DOHH2 (cell line): ENCODE measurements at regions not wholly inside any gene's neighbourhood (a gene's known extent, or its start where the extent isn't known, plus 50 kb on each side); places are given as distances from the start of the nearest gene placed in this dataset.

Source experiments
- H3F3A ChIP-seq: fragments of 200-600 bp; sonication (generic), shearing (Covaris generic); 2 replicates; pipeline ENCODE4 v1.6.0; 2016; ENCODE audit warnings: antibody characterized with exemption, mild to moderate bottlenecking; ENCODE audit not compliant: control insufficient read depth, insufficient read depth
- H3K27ac ChIP-seq: fragments of 200-600 bp; sonication (generic); 2 replicates; pipeline ENCODE4 v1.5.1; 2014; ENCODE audit warnings: low read depth, mild to moderate bottlenecking, low read length, moderate library complexity
- H3K27me3 ChIP-seq: fragments of 200-600 bp; sonication (generic); 2 replicates; pipeline ENCODE4 v1.6.1; 2014; ENCODE audit warnings: mild to moderate bottlenecking, low read length, mixed read lengths; ENCODE audit not compliant: control insufficient read depth
- H3K36me3 ChIP-seq: fragments of 200-600 bp; sonication (generic); 2 replicates; pipeline ENCODE4 v1.6.1; 2014; ENCODE audit warnings: mild to moderate bottlenecking, low read length, moderate library complexity, mixed read lengths; ENCODE audit not compliant: control insufficient read depth
- H3K4me1 ChIP-seq: fragments of 200-600 bp; sonication (generic); 2 replicates; pipeline ENCODE4 v1.6.1; 2014; ENCODE audit warnings: mild to moderate bottlenecking, low read length, mixed read lengths; ENCODE audit not compliant: control insufficient read depth
- H3K4me2 ChIP-seq: fragments of 200-600 bp; sonication (generic); 2 replicates; pipeline ENCODE4 v1.6.0; 2014; ENCODE audit warnings: mild to moderate bottlenecking, low read length, moderate library complexity
- H3K4me3 ChIP-seq: fragments of 200-600 bp; sonication (generic); 2 replicates; pipeline ENCODE4 v1.5.1; 2014; ENCODE audit warnings: mild to moderate bottlenecking, low read length, mixed read lengths
- H3K79me2 ChIP-seq: fragments of 200-600 bp; sonication (generic); 2 replicates; pipeline ENCODE4 v1.6.1; 2014; ENCODE audit warnings: mild to moderate bottlenecking, low read length, mixed read lengths; ENCODE audit not compliant: control insufficient read depth
- H3K9me2 ChIP-seq: fragments of 200-600 bp; sonication (generic); replicated peaks from 2 replicates; pipeline ENCODE4 v1.6.1; 2014; ENCODE audit warnings: mild to moderate bottlenecking, low read length, mixed read lengths; ENCODE audit not compliant: control insufficient read depth
- H3K9me3 ChIP-seq: fragments of 200-600 bp; sonication (generic); 2 replicates; pipeline ENCODE4 v1.6.1; 2014; ENCODE audit warnings: antibody characterized with exemption, low read length, mixed read lengths; ENCODE audit not compliant: control insufficient read depth, insufficient read depth
- H4K20me1 ChIP-seq: fragments of 200-600 bp; sonication (generic); 2 replicates; pipeline ENCODE4 v1.6.0; 2014; ENCODE audit warnings: low read depth, mild to moderate bottlenecking, antibody characterized with exemption, low read length, moderate library complexity; ENCODE audit not compliant: control insufficient read depth, insufficient read depth
- CTCF ChIP-seq: fragments of 200-600 bp; sonication (generic); IDR thresholded peaks from one replicate; pipeline ENCODE4 v1.5.1; 2014; ENCODE audit warnings: antibody characterized with exemption, mild to moderate bottlenecking, low read depth, low read length; ENCODE audit not compliant: poor library complexity, severe bottlenecking
- EZH2phosphoT487 ChIP-seq: fragments of 200-600 bp; sonication (generic); IDR thresholded peaks from 2 replicates; pipeline ENCODE4 v1.6.1; 2017; ENCODE audit warnings: borderline replicate concordance, mild to moderate bottlenecking, antibody characterized with exemption, low read length, moderate library complexity, mixed read lengths

- Histone ChIP-seq H3K27ac (no peak overlapping the region), H4K20me1 (no peaks in the 10 kb centered on the region), H3K9me2 (no peaks in the 10 kb centered on the region), H3F3A (no peaks in the 10 kb centered on the region), H3K4me1 (no peaks in the 10 kb centered on the region), H3K36me3 (no peaks in the 10 kb centered on the region), H3K9me3 (no peaks in the 10 kb centered on the region), H3K79me2 (no peaks in the 10 kb centered on the region), H3K4me2 (no peak overlapping the region), H3K27me3 (no peaks in the 10 kb centered on the region), H3K4me3 (no peak overlapping the region)
- TF ChIP-seq EZH2phosphoT487 = no peak
- TF ChIP-seq CTCF = no peak
These were observed 129.2 kb upstream of the ANO3 start for GRCh38 chr11:26202754-26203153.

- H4K20me1 ChIP-seq = no peaks in the 10 kb centered on the region
- no peaks in the 10 kb centered on the region for H3K36me3 ChIP-seq
- H3K9me2 ChIP-seq = no peaks in the 10 kb centered on the region
- no peak overlapping the region for H3K4me2 ChIP-seq
- TF ChIP-seq EZH2phosphoT487 (no peak), CTCF (no peak)
- no peaks in the 10 kb centered on the region for H3F3A ChIP-seq
- H3K4me1 ChIP-seq = no peaks in the 10 kb centered on the region
- no peaks in the 10 kb centered on the region for H3K9me3 ChIP-seq
- no peak overlapping the region for H3K4me3 ChIP-seq
- H3K27me3 ChIP-seq = no peaks in the 10 kb centered on the region
- H3K27ac ChIP-seq = no peak overlapping the region
- no peaks in the 10 kb centered on the region for H3K79me2 ChIP-seq
These were observed 127.8 kb upstream of the ANO3 start for GRCh38 chr11:26204101-26204500.

GRCh38 chr11:26204839-26205238 lies 127.1 kb upstream of the ANO3 start:
- H3F3A ChIP-seq = no peaks in the 10 kb centered on the region
- no peaks in the 10 kb centered on the region for H3K9me3 ChIP-seq
- no peaks in the 10 kb centered on the region for H3K27me3 ChIP-seq
- H3K9me2 ChIP-seq = no peaks in the 10 kb centered on the region
- no peak overlapping the region for H3K27ac ChIP-seq
- no peak overlapping the region for H3K4me3 ChIP-seq
- no peaks in the 10 kb centered on the region for H4K20me1 ChIP-seq
- no peaks in the 10 kb centered on the region for H3K4me1 ChIP-seq
- no peak for TF ChIP-seq CTCF
- TF ChIP-seq EZH2phosphoT487 = no peak
- no peak overlapping the region for H3K4me2 ChIP-seq
- H3K36me3 ChIP-seq = no peaks in the 10 kb centered on the region
- no peaks in the 10 kb centered on the region for H3K79me2 ChIP-seq
